Large intestine (tissue), 3 donors: ENCODE measurements at regions not wholly inside any gene's neighbourhood (a gene's known extent, or its start where the extent isn't known, plus 50 kb on each side); places are given as distances from the start of the nearest gene placed in this dataset.
"Not testable (repeated sequence)": the region's sequence is repeated elsewhere in the genome, so short reads cannot be mapped to it uniquely, and the experiment has no call there.

Experiments used
- DNase-seq, 2 donors: peaks; one replicate each; pipeline versions ENCODE4 v3.0.0 to v3.0.0-alpha.2; 2013
- H3K27ac ChIP-seq: one replicate; pipeline ENCODE4 v1.5.1; 2013; ENCODE audit warnings: low read length
- H3K27me3 ChIP-seq: 2 replicates; pipeline ENCODE4 v1.6.1; 2013; ENCODE audit warnings: low read length; ENCODE audit not compliant: control insufficient read depth, insufficient read depth
- H3K36me3 ChIP-seq: 2 replicates; pipeline ENCODE4 v1.6.1; 2013; ENCODE audit warnings: low read length; ENCODE audit not compliant: control insufficient read depth, insufficient read depth
- H3K4me1 ChIP-seq: one replicate; pipeline ENCODE4 v1.6.1; 2013; ENCODE audit warnings: low read length; ENCODE audit not compliant: control insufficient read depth, insufficient read depth
- H3K4me3 ChIP-seq: one replicate; pipeline ENCODE4 v1.5.1; 2013; ENCODE audit warnings: low read length
- H3K9me3 ChIP-seq: one replicate; pipeline ENCODE4 v1.6.1; 2013; ENCODE audit warnings: mild to moderate bottlenecking, low read depth, low read length, moderate library complexity; ENCODE audit not compliant: control insufficient read depth
- WGBS: methylation state at CpG from one replicate; pipeline ENCODE4 v1.1.5; 2013; ENCODE audit warnings: low lambda C conversion rate; ENCODE audit not compliant: insufficient coverage; 5-methylcytosine and 5-hydroxymethylcytosine counted together

- no peaks in the 10 kb centered on the region for H3K4me1 ChIP-seq
- no peaks in the 10 kb centered on the region for H3K27me3 ChIP-seq
- H3K9me3 ChIP-seq, result no peaks in the 10 kb centered on the region
- H3K4me3 ChIP-seq, result no peak overlapping the region
- H3K27ac ChIP-seq, result no peak overlapping the region
- DNase-seq, result no peak
- no peaks in the 10 kb centered on the region for H3K36me3 ChIP-seq
- whole genome bisulfite sequencing, result 80% methylated on average over 1 of the region's 1 CpG
These were observed 739.3 kb downstream of the SLC4A3 start for GRCh38 chr2:220366765-220367164.

DNA sequence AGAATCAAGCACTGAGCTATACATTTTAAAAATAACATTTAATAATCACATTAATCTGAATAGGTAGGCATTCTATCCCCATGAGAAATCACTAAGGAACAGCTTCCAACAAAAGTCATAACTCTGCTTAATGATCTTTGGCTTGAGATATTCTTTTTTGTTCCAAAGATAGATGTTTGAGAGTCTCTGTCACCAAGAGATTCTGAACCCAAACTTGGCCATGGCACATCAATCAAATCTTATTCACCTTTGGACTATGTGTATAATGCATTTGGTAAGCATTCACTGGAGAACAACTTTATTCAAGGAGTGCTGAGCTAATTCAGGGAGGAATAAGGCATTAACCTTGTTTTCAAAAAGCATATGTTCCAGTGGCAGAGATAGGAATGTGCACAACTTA, 743.3 kb downstream of the SLC4A3 start:
- H3K27me3 ChIP-seq, result no peaks in the 10 kb centered on the region
- no peak overlapping the region for H3K27ac ChIP-seq
- H3K4me3 ChIP-seq, result no peak overlapping the region
- no peak for DNase-seq
- H3K4me1 ChIP-seq, result no peaks in the 10 kb centered on the region
- H3K9me3 ChIP-seq, result no peaks in the 10 kb centered on the region
- H3K36me3 ChIP-seq, result no peaks in the 10 kb centered on the region

GRCh38 chr2:220371211-220371610, 743.8 kb downstream of the SLC4A3 start:
- no peaks in the 10 kb centered on the region for H3K9me3 ChIP-seq
- H3K4me1 ChIP-seq, result no peaks in the 10 kb centered on the region
- no peaks in the 10 kb centered on the region for H3K36me3 ChIP-seq
- H3K4me3 ChIP-seq, result no peak overlapping the region
- 83% methylated on average over 1 of the region's 2 CpGs for WGBS
- no peaks in the 10 kb centered on the region for H3K27me3 ChIP-seq
- no peak overlapping the region for H3K27ac ChIP-seq
- DNase-seq, result no peak

DNA sequence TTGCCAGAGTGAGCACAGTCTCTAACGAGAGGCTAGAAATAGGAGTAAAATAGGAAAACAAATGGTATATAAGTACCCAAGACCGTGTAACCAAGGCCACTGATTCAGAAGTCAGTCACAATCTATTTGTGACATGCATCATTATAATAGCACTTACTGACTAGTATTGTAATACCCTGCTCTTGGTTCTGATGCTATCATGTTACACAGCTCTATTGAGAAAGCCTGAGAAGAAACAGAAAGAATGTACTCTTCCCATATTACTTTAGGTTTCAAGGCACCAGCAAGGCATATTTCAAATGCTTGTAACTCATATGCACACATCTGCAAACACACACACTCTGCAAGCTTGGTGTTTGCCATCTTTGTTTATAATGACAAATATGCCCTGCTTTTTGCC, 746.4 kb downstream of the SLC4A3 start:
- 86% methylated on average over 1 of the region's 2 CpGs for WGBS
- Histone ChIP-seq H3K36me3 (no peaks in the 10 kb centered on the region), H3K9me3 (no peaks in the 10 kb centered on the region), H3K4me1 (no peaks in the 10 kb centered on the region), H3K4me3 (no peak overlapping the region), H3K27ac (no peak overlapping the region), H3K27me3 (no peaks in the 10 kb centered on the region)
- DNase-seq, result no peak

GRCh38 chr2:220374282-220374681, 746.9 kb downstream of the SLC4A3 start:
- DNase-seq, result no peak
- H3K4me1 ChIP-seq, result no peaks in the 10 kb centered on the region
- no CpG with 5 or more reads among the region's 2 CpGs for WGBS
- no peaks in the 10 kb centered on the region for H3K9me3 ChIP-seq
- no peaks in the 10 kb centered on the region for H3K27me3 ChIP-seq
- H3K36me3 ChIP-seq, result no peaks in the 10 kb centered on the region
- H3K4me3 ChIP-seq, result no peak overlapping the region
- no peak overlapping the region for H3K27ac ChIP-seq

GRCh38 chr2:220377482-220378155, 750.2 kb downstream of the SLC4A3 start:
- Histone ChIP-seq H3K27me3 (no peaks in the 10 kb centered on the region), H3K36me3 (no peaks in the 10 kb centered on the region), H3K9me3 (no peaks in the 10 kb centered on the region), H3K27ac (no peak overlapping the region), H3K4me1 (no peaks in the 10 kb centered on the region), H3K4me3 (no peak overlapping the region)
- 71% methylated on average over 2 of the region's 2 CpGs for WGBS
- no peak for DNase-seq

DNA sequence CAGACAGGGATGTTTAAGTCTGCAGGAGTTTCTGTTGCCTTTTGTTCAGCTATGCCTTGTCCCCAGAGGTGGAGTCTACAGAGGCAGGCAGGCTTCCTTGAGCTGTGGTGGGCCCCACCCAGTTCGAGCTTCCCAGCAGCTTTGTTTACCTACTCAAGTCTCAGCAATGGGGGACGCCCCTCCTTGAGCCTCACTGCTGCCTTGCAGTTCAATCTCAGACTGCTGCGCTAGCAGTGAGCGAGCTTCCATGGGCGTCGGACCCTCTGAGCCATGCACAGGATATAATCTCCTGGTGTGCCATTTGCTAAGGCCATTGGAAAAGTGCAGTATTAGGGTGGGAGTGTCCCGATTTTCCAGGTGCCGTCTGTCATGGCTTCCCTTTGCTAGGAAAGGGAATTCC, 760.3 kb downstream of the SLC4A3 start:
- not testable (repeated sequence) for H3K4me3 ChIP-seq, H3K27ac ChIP-seq, DNase-seq, H3K9me3 ChIP-seq, H3K36me3 ChIP-seq, H3K27me3 ChIP-seq, H3K4me1 ChIP-seq
- WGBS, result no CpG with 5 or more reads among the region's 8 CpGs

- Histone ChIP-seq H3K9me3 (no peaks in the 10 kb centered on the region), H3K4me1 (no peaks in the 10 kb centered on the region), H3K27me3 (no peaks in the 10 kb centered on the region), H3K4me3 (no peak overlapping the region), H3K27ac (no peak overlapping the region), H3K36me3 (no peaks in the 10 kb centered on the region)
- no CpG with 5 or more reads among the region's 2 CpGs for WGBS
- DNase-seq, result no peak
These were observed 766.3 kb downstream of the SLC4A3 start for GRCh38 chr2:220393711-220394110.

DNA sequence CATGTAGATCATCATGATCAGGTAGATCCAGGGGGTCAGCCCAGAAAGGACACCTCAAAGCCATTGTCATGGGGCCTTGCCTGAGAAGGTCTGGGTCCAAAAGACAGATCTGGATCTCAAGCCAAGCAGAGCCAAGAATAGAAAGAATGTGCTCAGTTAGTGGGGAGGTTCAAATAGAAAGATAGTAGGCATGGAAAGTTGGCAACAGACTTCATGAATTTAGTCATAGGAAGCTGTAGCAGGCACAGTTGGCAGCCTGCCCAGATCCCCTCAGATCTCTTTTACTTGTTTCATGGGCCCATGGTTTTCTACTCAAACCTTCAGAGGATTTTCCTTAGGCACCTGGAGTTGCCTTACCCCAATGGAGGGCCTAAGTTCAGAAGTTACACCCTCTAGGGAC, 767.0 kb downstream of the SLC4A3 start:
- H3K4me1 ChIP-seq, result no peaks in the 10 kb centered on the region
- H3K9me3 ChIP-seq, result no peaks in the 10 kb centered on the region
- H3K27me3 ChIP-seq, result no peaks in the 10 kb centered on the region
- no peak overlapping the region for H3K27ac ChIP-seq
- no peak overlapping the region for H3K4me3 ChIP-seq
- no peaks in the 10 kb centered on the region for H3K36me3 ChIP-seq
- DNase-seq, result no peak

DNA sequence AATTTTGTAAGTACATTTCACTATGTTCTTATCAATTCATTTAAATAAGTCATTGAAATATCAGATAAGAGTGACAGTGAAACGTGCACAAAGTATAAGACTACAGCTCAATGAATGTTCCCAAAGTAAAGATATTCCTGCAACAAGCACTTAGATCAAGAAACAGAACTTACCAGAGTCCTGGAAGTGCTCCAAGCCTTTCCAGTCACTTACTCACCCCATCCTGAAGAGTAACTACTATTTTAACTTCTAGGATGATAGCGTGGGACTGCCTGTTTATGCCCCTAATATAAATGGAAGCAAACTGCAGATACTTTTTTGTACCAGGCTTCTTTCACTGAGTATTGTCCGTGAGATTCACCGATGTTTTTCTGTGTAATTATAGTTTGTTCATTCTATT, 768.9 kb downstream of the SLC4A3 start:
- WGBS, result 100% methylated on average over 2 of the region's 4 CpGs
- H3K27me3 ChIP-seq, result no peaks in the 10 kb centered on the region
- H3K27ac ChIP-seq, result no peak overlapping the region
- no peak for DNase-seq
- H3K36me3 ChIP-seq, result no peaks in the 10 kb centered on the region
- H3K4me1 ChIP-seq, result no peaks in the 10 kb centered on the region
- H3K9me3 ChIP-seq, result no peaks in the 10 kb centered on the region
- H3K4me3 ChIP-seq, result no peak overlapping the region

DNA sequence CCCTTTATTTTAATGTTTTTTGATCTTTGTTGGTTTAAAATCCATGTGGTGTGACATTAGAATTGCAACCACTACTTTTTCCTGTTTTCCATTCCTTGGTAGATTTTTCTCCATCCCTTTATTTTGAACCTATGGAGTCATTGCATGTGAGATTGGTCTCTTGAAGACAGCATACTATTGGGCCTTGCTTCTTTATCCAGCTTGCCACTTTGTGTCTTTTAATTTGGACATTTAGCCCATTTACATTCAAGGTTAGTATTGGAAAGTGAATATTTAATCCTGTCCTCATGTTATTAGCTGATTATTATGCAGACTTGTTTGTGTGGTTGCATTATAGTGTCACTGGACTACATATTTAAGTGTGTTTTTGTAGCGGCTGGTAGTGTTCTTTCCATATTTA, 782.9 kb downstream of the SLC4A3 start:
- Histone ChIP-seq H3K9me3 (peaks cover 3% of the 10 kb centered on the region), H3K27me3 (no peaks in the 10 kb centered on the region)
- WGBS, result no CpG with 5 or more reads among the region's 1 CpG

More for the DNA sequence above, 782.9 kb downstream of the SLC4A3 start:
- H3K36me3 ChIP-seq, result no peaks in the 10 kb centered on the region
- no peak overlapping the region for H3K4me3 ChIP-seq
- H3K27ac ChIP-seq, result no peak overlapping the region
- DNase-seq, result no peak
- H3K4me1 ChIP-seq, result no peaks in the 10 kb centered on the region
